Common myeloid progenitor, CD34-positive (primary cell): ENCODE measurements at regions not wholly inside any gene's neighbourhood (a gene's known extent, or its start where the extent isn't known, plus 50 kb on each side); places are given as distances from the start of the nearest gene placed in this dataset.

Experiments used
- CTCF ChIA-PET: fragments of 350-600 bp; sonication (Branson Sonifier 250); formaldehyde crosslinking; loops from one replicate; lab custom pipeline; 2021; ENCODE audit warnings: antibody characterized with exemption; lab: Charles Lee
- POLR2A ChIA-PET: fragments of 350-600 bp; sonication (Branson Sonifier 250); formaldehyde crosslinking; loops from one replicate; lab custom pipeline; 2021; ENCODE audit warnings: antibody characterized with exemption; lab: Charles Lee
- DNase-seq, 3 donors: peaks; one replicate each; pipeline versions ENCODE4 v3.0.0 to v3.0.0-alpha.2; 2013
- H3K27ac ChIP-seq, 2 experiments: 1 replicate in 1 of 2; 2 replicates in 1 of 2; pipeline ENCODE4 v1.7.0; 2013; ENCODE audit warnings: inconsistent platforms in 2 of 2, low read length in 2 of 2, mild to moderate bottlenecking in 2 of 2, low read depth in 1 of 2, moderate library complexity in 1 of 2; ENCODE audit not compliant: severe bottlenecking in 2 of 2, insufficient read depth in 1 of 2, poor library complexity in 1 of 2
- H3K27me3 ChIP-seq, 5 experiments: replicated peaks in 2 of 5; 1 replicate in 3 of 5; 2 replicates in 2 of 5; pipeline versions ENCODE4 v1.6.1 to v1.7.0; 2013; ENCODE audit warnings: low read length in 4 of 5, mild to moderate bottlenecking in 2 of 5, moderate library complexity in 2 of 5, inconsistent platforms in 1 of 5; ENCODE audit not compliant: insufficient read depth in 5 of 5, control insufficient read depth in 4 of 5
- H3K36me3 ChIP-seq, 4 experiments: 1 replicate in 2 of 4; 2 replicates in 2 of 4; pipeline versions ENCODE4 v1.6.1 to v1.7.0; 2013; ENCODE audit warnings: low read length in 3 of 4, control low read depth in 1 of 4, mild to moderate bottlenecking in 1 of 4; ENCODE audit not compliant: control insufficient read depth in 4 of 4, insufficient read depth in 4 of 4
- H3K4me1 ChIP-seq, 4 experiments: 1 replicate in 3 of 4; 2 replicates in 1 of 4; pipeline versions ENCODE4 v1.6.1 to v1.7.1; 2013; ENCODE audit warnings: low read length in 3 of 4, mild to moderate bottlenecking in 3 of 4, control low read depth in 1 of 4, inconsistent platforms in 1 of 4, moderate library complexity in 1 of 4; ENCODE audit not compliant: control insufficient read depth in 4 of 4, insufficient read depth in 4 of 4; ENCODE audit errors: control extremely low read depth in 1 of 4
- H3K4me3 ChIP-seq, 7 experiments: 1 replicate in 4 of 7; 2 replicates in 3 of 7; pipeline versions ENCODE4 v1.5.1 to v1.7.0; 2013; ENCODE audit warnings: mild to moderate bottlenecking in 7 of 7, low read length in 6 of 7, moderate library complexity in 6 of 7, inconsistent platforms in 2 of 7, low read depth in 2 of 7, control low read depth in 1 of 7; ENCODE audit not compliant: insufficient read depth in 4 of 7, control insufficient read depth in 1 of 7; ENCODE audit errors: extremely low read depth in 1 of 7
- H3K9me3 ChIP-seq, 5 experiments: 1 replicate in 4 of 5; 2 replicates in 1 of 5; pipeline versions ENCODE4 v1.6.1 to v1.7.1; 2013; ENCODE audit warnings: low read length in 4 of 5, mild to moderate bottlenecking in 2 of 5, inconsistent platforms in 1 of 5, low read depth in 1 of 5, moderate library complexity in 1 of 5; ENCODE audit not compliant: control insufficient read depth in 4 of 5, insufficient read depth in 2 of 5; ENCODE audit errors: control extremely low read depth in 1 of 5
- WGBS: methylation state at CpG from one replicate; pipeline ENCODE4 v1.1.5; 2013; ENCODE audit not compliant: insufficient coverage; 5-methylcytosine and 5-hydroxymethylcytosine counted together

- Histone ChIP-seq H3K9me3 (no peaks in the 10 kb centered on the region), H3K36me3 (no peaks in the 10 kb centered on the region), H3K4me1 (no peaks in the 10 kb centered on the region), H3K27me3 (no peaks in the 10 kb centered on the region), H3K27ac (no peak overlapping the region), H3K4me3 (no peak overlapping the region)
- no peak for DNase-seq
- CTCF ChIA-PET = no interaction called here
- WGBS = 89% methylated on average over 4 of the region's 5 CpGs
- POLR2A ChIA-PET = no interaction called here
Observed at GRCh38 chr16:5775916-5776315, 678.3 kb upstream of the EEF2KMT start.

- Histone ChIP-seq H3K36me3 (no peaks in the 10 kb centered on the region), H3K27ac (no peak overlapping the region), H3K4me3 (no peak overlapping the region), H3K9me3 (no peaks in the 10 kb centered on the region), H3K27me3 (no peaks in the 10 kb centered on the region), H3K4me1 (no peaks in the 10 kb centered on the region)
- no peak for DNase-seq
- 100% methylated on average over 2 of the region's 2 CpGs for WGBS
- ChIA-PET CTCF (no interaction called here), POLR2A (no interaction called here)
Observed at GRCh38 chr16:5770118-5770517, 672.5 kb upstream of the EEF2KMT start.

GRCh38 chr16:5769513-5769912 is 671.9 kb upstream of the EEF2KMT start:
- DNase-seq = no peak
- Histone ChIP-seq H3K27ac (no peak overlapping the region), H3K4me1 (no peaks in the 10 kb centered on the region), H3K36me3 (no peaks in the 10 kb centered on the region), H3K4me3 (no peak overlapping the region), H3K27me3 (no peaks in the 10 kb centered on the region), H3K9me3 (no peaks in the 10 kb centered on the region)
- CTCF ChIA-PET = no interaction called here
- POLR2A ChIA-PET = no interaction called here
- WGBS = 91% methylated on average over 5 of the region's 5 CpGs

GRCh38 chr16:5768445-5768844 is 670.9 kb upstream of the EEF2KMT start:
- ChIA-PET POLR2A (no interaction called here), CTCF (no interaction called here)
- Histone ChIP-seq H3K4me3 (no peak overlapping the region), H3K27ac (no peak overlapping the region), H3K27me3 (no peaks in the 10 kb centered on the region), H3K9me3 (no peaks in the 10 kb centered on the region), H3K4me1 (no peaks in the 10 kb centered on the region), H3K36me3 (no peaks in the 10 kb centered on the region)
- DNase-seq = no peak
- WGBS = 82% methylated on average over 6 of the region's 7 CpGs

GRCh38 chr16:5763176-5763575 is 665.6 kb upstream of the EEF2KMT start:
- no peak overlapping the region for H3K27ac ChIP-seq
- 74% methylated on average over 11 of the region's 11 CpGs for WGBS
- H3K4me1 ChIP-seq = no peaks in the 10 kb centered on the region
- no peak for DNase-seq
- no peaks in the 10 kb centered on the region for H3K27me3 ChIP-seq
- H3K9me3 ChIP-seq = no peaks in the 10 kb centered on the region
- ChIA-PET POLR2A (no interaction called here), CTCF (no interaction called here)
- H3K4me3 ChIP-seq = no peak overlapping the region
- H3K36me3 ChIP-seq = no peaks in the 10 kb centered on the region

GRCh38 chr16:5762362-5762761 is 664.8 kb upstream of the EEF2KMT start:
- 95% methylated on average over 10 of the region's 10 CpGs for WGBS
- no peak for DNase-seq
- Histone ChIP-seq H3K4me3 (no peak overlapping the region), H3K27ac (no peak overlapping the region), H3K9me3 (no peaks in the 10 kb centered on the region), H3K4me1 (no peaks in the 10 kb centered on the region), H3K36me3 (no peaks in the 10 kb centered on the region), H3K27me3 (no peaks in the 10 kb centered on the region)
- POLR2A ChIA-PET = no interaction called here
- CTCF ChIA-PET = no interaction called here

GRCh38 chr16:5761592-5761991 is 664.0 kb upstream of the EEF2KMT start:
- H3K36me3 ChIP-seq = no peaks in the 10 kb centered on the region
- H3K9me3 ChIP-seq = no peaks in the 10 kb centered on the region
- ChIA-PET CTCF (no interaction called here), POLR2A (no interaction called here)
- no peak overlapping the region for H3K27ac ChIP-seq
- no peak overlapping the region for H3K4me3 ChIP-seq
- WGBS = no CpG with 5 or more reads among the region's 2 CpGs
- H3K27me3 ChIP-seq = no peaks in the 10 kb centered on the region
- DNase-seq = no peak
- H3K4me1 ChIP-seq = no peaks in the 10 kb centered on the region
